H1 (cell line): ENCODE measurements at regions not wholly inside any gene's neighbourhood (a gene's known extent, or its start where the extent isn't known, plus 50 kb on each side); places are given as distances from the start of the nearest gene placed in this dataset.

Experiments used
- CTCF ChIA-PET: fragments of 300-600 bp; sonication (Branson Sonifier 250); formaldehyde crosslinking; loops from one replicate; lab custom pipeline; 2021; ENCODE audit not compliant: partially characterized antibody; lab: Charles Lee
- POLR2A ChIA-PET: fragments of 300-600 bp; sonication (Branson Sonifier 250); formaldehyde crosslinking; loops from one replicate; lab custom pipeline; 2021; ENCODE audit warnings: inconsistent platforms; ENCODE audit not compliant: partially characterized antibody; lab: Charles Lee
- DNase-seq, 2 experiments: peaks; one replicate each; pipeline versions ENCODE4 v3.0.0 to v3.0.0-alpha.2; 2010 to 2022; ENCODE audit warnings: low spot score in 2 of 2, low read depth in 1 of 2, mixed read lengths in 1 of 2
- FAIRE-seq: peaks from 2 replicates; lab custom pipeline; 2011; peaks lifted over from hg19 to GRCh38; lab: Jason Lieb, UNC
- H2AFZ ChIP-seq: 2 replicates; pipeline ENCODE4 v1.8.1; 2012; ENCODE audit warnings: low read length, inconsistent platforms
- H2AK5ac ChIP-seq: 2 replicates; pipeline ENCODE4 v1.6.1; 2013; ENCODE audit warnings: low read depth, low read length
- H2BK120ac ChIP-seq: replicated peaks from 2 replicates; pipeline ENCODE3; 2013; ENCODE audit warnings: low read depth, low read length, inconsistent platforms
- H2BK12ac ChIP-seq: 2 replicates; pipeline ENCODE4 v1.6.1; 2013; ENCODE audit warnings: low read depth, low read length
- H2BK15ac ChIP-seq: 2 replicates; pipeline ENCODE4 v1.6.1; 2013; ENCODE audit warnings: low read length
- H2BK20ac ChIP-seq: 2 replicates; pipeline ENCODE4 v1.6.1; 2013; ENCODE audit warnings: low read length
- H2BK5ac ChIP-seq: 2 replicates; pipeline ENCODE4 v1.6.1; 2013; ENCODE audit warnings: low read depth, low read length
- H3K14ac ChIP-seq: 2 replicates; pipeline ENCODE4 v1.6.1; 2013; ENCODE audit warnings: inconsistent platforms; ENCODE audit not compliant: insufficient read length
- H3K18ac ChIP-seq: 2 replicates; pipeline ENCODE4 v1.6.1; 2013; ENCODE audit warnings: low read length; ENCODE audit errors: extremely low read depth
- H3K23ac ChIP-seq: 2 replicates; pipeline ENCODE4 v1.6.1; 2013; ENCODE audit warnings: inconsistent platforms; ENCODE audit not compliant: insufficient read length
- H3K23me2 ChIP-seq: 2 replicates; pipeline ENCODE4 v1.6.1; 2013; ENCODE audit warnings: low read depth, low read length
- H3K27ac ChIP-seq: 2 replicates; pipeline ENCODE4 v1.6.1; 2011; ENCODE audit warnings: low read depth, low read length, inconsistent platforms
- H3K27me3 ChIP-seq, 4 experiments: replicated peaks in 1 of 4; 1 replicate in 1 of 4; 2 replicates in 3 of 4; pipeline versions ENCODE4 v1.6.1 to v1.8.1; 2011 to 2013; ENCODE audit warnings: low read length in 3 of 4, mild to moderate bottlenecking in 3 of 4, inconsistent platforms in 2 of 4, mixed read lengths in 2 of 4, moderate library complexity in 1 of 4; ENCODE audit not compliant: control insufficient read depth in 3 of 4, insufficient read depth in 3 of 4; ENCODE audit errors: extremely low read depth in 1 of 4
- H3K36me3 ChIP-seq, 4 experiments: 2 replicates each; pipeline versions ENCODE4 v1.6.1 to v1.8.1; 2011 to 2013; ENCODE audit warnings: mild to moderate bottlenecking in 4 of 4, low read length in 3 of 4, moderate library complexity in 2 of 4, control low read depth in 1 of 4, inconsistent platforms in 1 of 4; ENCODE audit not compliant: insufficient read depth in 4 of 4, control insufficient read depth in 2 of 4
- H3K4ac ChIP-seq: replicated peaks from 2 replicates; pipeline ENCODE3; 2013; ENCODE audit warnings: low read length, low read depth, mixed read lengths, inconsistent platforms; ENCODE audit not compliant: insufficient read length
- H3K4me1 ChIP-seq, 4 experiments: replicated peaks in 1 of 4; 1 replicate in 1 of 4; 2 replicates in 3 of 4; pipeline versions ENCODE4 v1.6.1 to v1.8.1; 2011 to 2013; ENCODE audit warnings: low read length in 3 of 4, inconsistent platforms in 2 of 4, mixed read lengths in 1 of 4; ENCODE audit not compliant: insufficient read depth in 4 of 4, control insufficient read depth in 3 of 4
- H3K4me2 ChIP-seq, 2 experiments: 2 replicates each; pipeline versions ENCODE4 v1.6.1 to v1.8.1; 2011 to 2013; ENCODE audit warnings: low read depth in 2 of 2, low read length in 2 of 2, control low read depth in 1 of 2, inconsistent platforms in 1 of 2, mild to moderate bottlenecking in 1 of 2; ENCODE audit not compliant: insufficient read depth in 1 of 2
- H3K4me3 ChIP-seq, 4 experiments: fragments of 200-600, 300-600 bp in 1 of 4; sonication (generic), shearing (Covaris generic), sonication (Bioruptor Twin) in 1 of 4; 2 replicates each; pipeline versions ENCODE4 v1.5.1 to v1.8.1; 2011 to 2016; ENCODE audit warnings: low read length in 4 of 4, low read depth in 3 of 4, control low read depth in 2 of 4, inconsistent platforms in 2 of 4, mild to moderate bottlenecking in 2 of 4, mixed read lengths in 1 of 4, moderate library complexity in 1 of 4; ENCODE audit not compliant: insufficient read depth in 2 of 4; ENCODE audit errors: extremely low read depth in 1 of 4
- H3K56ac ChIP-seq: replicated peaks from 2 replicates; pipeline ENCODE3; 2013; ENCODE audit warnings: low read depth, mild to moderate bottlenecking, mixed read lengths, low read length, inconsistent platforms; ENCODE audit not compliant: insufficient read length
- H3K79me1 ChIP-seq: 2 replicates; pipeline ENCODE4 v1.6.1; 2013; ENCODE audit warnings: low read depth, low read length, control low read depth
- H3K79me2 ChIP-seq, 2 experiments: 2 replicates each; pipeline versions ENCODE4 v1.6.1 to v1.8.1; 2012 to 2013; ENCODE audit warnings: low read length in 2 of 2, mild to moderate bottlenecking in 2 of 2, inconsistent platforms in 1 of 2; ENCODE audit not compliant: insufficient read depth in 2 of 2, control insufficient read depth in 1 of 2
- H3K9ac ChIP-seq, 4 experiments: replicated peaks in 1 of 4; 1 replicate in 1 of 4; 2 replicates in 3 of 4; pipeline versions ENCODE4 v1.6.1 to v1.8.1; 2011 to 2013; ENCODE audit warnings: low read depth in 3 of 4, low read length in 3 of 4, control low read depth in 2 of 4, mild to moderate bottlenecking in 2 of 4, moderate library complexity in 2 of 4, inconsistent platforms in 1 of 4; ENCODE audit errors: extremely low read depth in 1 of 4
- H3K9me3 ChIP-seq, 2 experiments: 2 replicates each; pipeline versions ENCODE4 v1.6.1 to v1.8.1; 2012 to 2013; ENCODE audit warnings: mild to moderate bottlenecking in 2 of 2, moderate library complexity in 2 of 2, control low read depth in 1 of 2, inconsistent platforms in 1 of 2, low read depth in 1 of 2, low read length in 1 of 2, mixed read lengths in 1 of 2; ENCODE audit not compliant: insufficient read depth in 2 of 2
- H4K20me1 ChIP-seq, 2 experiments: replicated peaks in 1 of 2; 2 replicates each; pipeline versions ENCODE3 to v1.8.1; 2011 to 2013; ENCODE audit warnings: inconsistent platforms in 2 of 2, low read length in 2 of 2, mild to moderate bottlenecking in 1 of 2; ENCODE audit not compliant: insufficient read depth in 2 of 2, control insufficient read depth in 1 of 2
- H4K5ac ChIP-seq: 2 replicates; pipeline ENCODE4 v1.6.1; 2013; ENCODE audit warnings: low read length, low read depth, mixed read lengths, inconsistent platforms; ENCODE audit not compliant: insufficient read length
- H4K8ac ChIP-seq: 2 replicates; pipeline ENCODE4 v1.8.0; 2013; ENCODE audit warnings: mild to moderate bottlenecking, moderate library complexity, low read length, inconsistent platforms; ENCODE audit not compliant: insufficient read depth; ENCODE audit errors: extremely low read depth
- H4K91ac ChIP-seq: replicated peaks from 2 replicates; pipeline ENCODE3; 2013; ENCODE audit warnings: low read length, mixed read lengths, inconsistent platforms; ENCODE audit not compliant: insufficient read length
- CBX5 ChIP-seq: fragments of 300-800, 300-1000 bp; sonication (generic); IDR thresholded peaks from 2 replicates; pipeline ENCODE4 v1.7.1; 2016; ENCODE audit warnings: antibody characterized with exemption, low read length, low read depth
- NRF1 ChIP-seq: IDR thresholded peaks from 2 replicates; pipeline ENCODE4 v1.6.1; 2011; ENCODE audit warnings: mild to moderate bottlenecking, low read depth, low read length, improper control_type of control experiment
- USF2 ChIP-seq: IDR thresholded peaks from 2 replicates; pipeline ENCODE4 v1.6.1; 2011; ENCODE audit warnings: low read length, improper control_type of control experiment
- YY1 ChIP-seq: IDR thresholded peaks from 2 replicates; pipeline ENCODE4 v1.6.1; 2011; ENCODE audit warnings: low read depth, mild to moderate bottlenecking, low read length
- ZNF274 ChIP-seq: IDR thresholded peaks from 2 replicates; pipeline ENCODE4 v1.7.0; 2012; ENCODE audit warnings: low read length, borderline replicate concordance; ENCODE audit errors: extremely low read depth
- WGBS, 2 experiments: shearing (Covaris generic) in 1 of 2; methylation state at CpG; one replicate each; pipeline versions ENCODE4 v1.1.6 to v1.1.7; 2013 to 2015; ENCODE audit warnings: low lambda C conversion rate in 2 of 2, mixed read lengths in 2 of 2, inconsistent platforms in 1 of 2, low coverage in 1 of 2, missing lambda C conversion rate in 1 of 2; ENCODE audit not compliant: insufficient replicate concordance in 2 of 2, insufficient coverage in 1 of 2, insufficient read length in 1 of 2; ENCODE audit errors: extremely low coverage in 1 of 2, missing lambda C conversion rate in 1 of 2; 5-methylcytosine and 5-hydroxymethylcytosine counted together

GRCh38 chr2:153101187-153101586 lies 377.4 kb downstream of the RPRM start:
- CTCF ChIA-PET = no interaction called here
- H3K4ac ChIP-seq = no peak overlapping the region
- TF ChIP-seq NRF1 (no peak), YY1 (no peak), CBX5 (no peak), ZNF274 (no peak), USF2 (no peak)
- TF ChIP-seq, all 59 proteins: peak for 0
- Histone ChIP-seq H3K18ac (no peak overlapping the region), H2BK20ac (no peak overlapping the region), H2BK12ac (no peak overlapping the region), H3K4me2 (no peak overlapping the region), H4K91ac (no peak overlapping the region), H3K36me3 (no peaks in the 10 kb centered on the region), H4K5ac (no peak overlapping the region), H3K4me1 (no peaks in the 10 kb centered on the region), H2AFZ (peak overlapping the region; percentile 44; the same call in 1 of the 2 replicates), H3K9me3 (no peaks in the 10 kb centered on the region), H2AK5ac (no peak overlapping the region), H3K79me1 (no peaks in the 10 kb centered on the region), H3K23me2 (no peaks in the 10 kb centered on the region), H2BK5ac (no peak overlapping the region), H2BK120ac (no peak overlapping the region), H4K20me1 (no peaks in the 10 kb centered on the region), H3K9ac (no peak overlapping the region), H3K4me3 (no peak overlapping the region), H2BK15ac (no peak overlapping the region), H3K79me2 (no peaks in the 10 kb centered on the region), H3K56ac (no peak overlapping the region), H3K27me3 (no peaks in the 10 kb centered on the region), H3K14ac (no peak overlapping the region), H3K23ac (no peak overlapping the region), H3K27ac (no peak overlapping the region), H4K8ac (no peak overlapping the region)
- WGBS, 2 experiments = 91% methylated on average over 2 of the region's 2 CpGs; no CpG with 5 or more reads in 1 of the 2 experiments
- FAIRE-seq (no peak), DNase-seq (no peak)
- POLR2A ChIA-PET = no interaction called here
